IPS DF 6.9 (cell line): ENCODE measurements at regions not wholly inside any gene's neighbourhood (a gene's known extent, or its start where the extent isn't known, plus 50 kb on each side); places are given as distances from the start of the nearest gene placed in this dataset.
"Not testable (repeated sequence)": the region's sequence is repeated elsewhere in the genome, so short reads cannot be mapped to it uniquely, and the experiment has no call there.

Experiments used
- DNase-seq: peaks from one replicate; pipeline ENCODE4 v3.0.0-alpha.2; 2013; ENCODE audit warnings: low read depth, low spot score
- H3K27ac ChIP-seq: one replicate; pipeline ENCODE4 v1.5.1; 2013; ENCODE audit warnings: low read length, control low read depth
- H3K27me3 ChIP-seq: 2 replicates; pipeline ENCODE4 v1.6.1; 2013; ENCODE audit warnings: mild to moderate bottlenecking, low read length; ENCODE audit not compliant: control insufficient read depth, insufficient read depth
- H3K36me3 ChIP-seq: 2 replicates; pipeline ENCODE4 v1.6.1; 2013; ENCODE audit warnings: low read length; ENCODE audit not compliant: control insufficient read depth, insufficient read depth
- H3K4me1 ChIP-seq: 2 replicates; pipeline ENCODE4 v1.6.1; 2013; ENCODE audit warnings: low read length; ENCODE audit not compliant: control insufficient read depth, insufficient read depth
- H3K4me3 ChIP-seq: 2 replicates; pipeline ENCODE4 v1.5.1; 2013; ENCODE audit warnings: mild to moderate bottlenecking, low read length
- H3K9me3 ChIP-seq: 2 replicates; pipeline ENCODE4 v1.6.1; 2013; ENCODE audit warnings: low read length, inconsistent platforms; ENCODE audit not compliant: control insufficient read depth, insufficient read depth
- WGBS: extraction: QIAGEN DNeasy Blood & Tissue Kit; methylation state at CpG from one replicate; pipeline ENCODE4 v1.1.7; 2013; ENCODE audit warnings: mixed read lengths, missing lambda C conversion rate; ENCODE audit not compliant: insufficient read length, insufficient coverage; 5-methylcytosine and 5-hydroxymethylcytosine counted together

- H3K27me3 ChIP-seq = no peaks in the 10 kb centered on the region
- no CpG with 5 or more reads among the region's 3 CpGs for WGBS
- no peak overlapping the region for H3K4me3 ChIP-seq
- no peaks in the 10 kb centered on the region for H3K9me3 ChIP-seq
- H3K4me1 ChIP-seq = no peaks in the 10 kb centered on the region
- no peak for DNase-seq
- no peak overlapping the region for H3K27ac ChIP-seq
- H3K36me3 ChIP-seq = no peaks in the 10 kb centered on the region
Observed at GRCh38 chr10:45550903-45551786, 121.4 kb downstream of the ZFAND4 start.

GRCh38 chr10:45548068-45548467, 124.5 kb downstream of the ZFAND4 start:
- Histone ChIP-seq H3K36me3 (no peaks in the 10 kb centered on the region), H3K27ac (no peak overlapping the region), H3K9me3 (no peaks in the 10 kb centered on the region), H3K27me3 (no peaks in the 10 kb centered on the region), H3K4me1 (no peaks in the 10 kb centered on the region), H3K4me3 (no peak overlapping the region)
- DNase-seq = no peak
- WGBS = no CpG with 5 or more reads among the region's 5 CpGs

- DNase-seq = no peak
- Histone ChIP-seq H3K36me3 (no peaks in the 10 kb centered on the region), H3K9me3 (no peaks in the 10 kb centered on the region), H3K4me3 (no peak overlapping the region), H3K4me1 (no peaks in the 10 kb centered on the region), H3K27me3 (no peaks in the 10 kb centered on the region), H3K27ac (no peak overlapping the region)
- no CpG with 5 or more reads among the region's 2 CpGs for WGBS
Observed at GRCh38 chr10:45547207-45547606, 125.4 kb downstream of the ZFAND4 start.

GRCh38 chr10:45545150-45545549, 127.4 kb downstream of the ZFAND4 start:
- H3K27ac ChIP-seq = no peak overlapping the region
- no peak for DNase-seq
- no peaks in the 10 kb centered on the region for H3K4me1 ChIP-seq
- H3K9me3 ChIP-seq = no peaks in the 10 kb centered on the region
- no peaks in the 10 kb centered on the region for H3K36me3 ChIP-seq
- no peaks in the 10 kb centered on the region for H3K27me3 ChIP-seq
- WGBS = no CpG with 5 or more reads among the region's 1 CpG
- H3K4me3 ChIP-seq = no peak overlapping the region

GRCh38 chr10:45544191-45544590, 128.4 kb downstream of the ZFAND4 start:
- no CpG with 5 or more reads among the region's 1 CpG for WGBS
- Histone ChIP-seq H3K27me3 (no peaks in the 10 kb centered on the region), H3K9me3 (no peaks in the 10 kb centered on the region), H3K4me1 (no peaks in the 10 kb centered on the region), H3K4me3 (no peak overlapping the region), H3K36me3 (no peaks in the 10 kb centered on the region), H3K27ac (no peak overlapping the region)
- DNase-seq = no peak

- not testable (repeated sequence) for H3K9me3 ChIP-seq, H3K27ac ChIP-seq, H3K36me3 ChIP-seq, H3K27me3 ChIP-seq, H3K4me1 ChIP-seq, DNase-seq, H3K4me3 ChIP-seq
- WGBS = no CpG with 5 or more reads among the region's 5 CpGs
Observed at GRCh38 chr10:45541032-45541431, 131.5 kb downstream of the ZFAND4 start.

GRCh38 chr10:45540589-45540988, 132.0 kb downstream of the ZFAND4 start:
- not testable (repeated sequence) for DNase-seq, H3K27ac ChIP-seq, H3K36me3 ChIP-seq, H3K4me1 ChIP-seq, H3K9me3 ChIP-seq, H3K4me3 ChIP-seq, H3K27me3 ChIP-seq
- no CpG with 5 or more reads among the region's 2 CpGs for WGBS

- H3K27me3 ChIP-seq, H3K27ac ChIP-seq, H3K4me3 ChIP-seq, H3K36me3 ChIP-seq, DNase-seq, H3K4me1 ChIP-seq, H3K9me3 ChIP-seq: not testable (repeated sequence)
- WGBS = no CpG with 5 or more reads among the region's 1 CpG
Observed at GRCh38 chr10:45539569-45539968, 133.0 kb downstream of the ZFAND4 start.

- no peaks in the 10 kb centered on the region for H3K9me3 ChIP-seq
- no peaks in the 10 kb centered on the region for H3K4me1 ChIP-seq
- DNase-seq = no peak
- no peak overlapping the region for H3K4me3 ChIP-seq
- no CpG with 5 or more reads among the region's 2 CpGs for WGBS
- no peaks in the 10 kb centered on the region for H3K27me3 ChIP-seq
- no peak overlapping the region for H3K27ac ChIP-seq
- H3K36me3 ChIP-seq = no peaks in the 10 kb centered on the region
Observed at GRCh38 chr10:45534572-45534971, 138.0 kb downstream of the ZFAND4 start.

GRCh38 chr10:45532480-45532879, 140.1 kb downstream of the ZFAND4 start:
- Histone ChIP-seq H3K9me3 (no peaks in the 10 kb centered on the region), H3K27me3 (no peaks in the 10 kb centered on the region), H3K4me3 (no peak overlapping the region), H3K36me3 (no peaks in the 10 kb centered on the region), H3K4me1 (no peaks in the 10 kb centered on the region), H3K27ac (no peak overlapping the region)
- DNase-seq = no peak
- no CpG with 5 or more reads among the region's 1 CpG for WGBS

- Histone ChIP-seq H3K4me1 (no peaks in the 10 kb centered on the region), H3K4me3 (no peak overlapping the region), H3K9me3 (no peaks in the 10 kb centered on the region), H3K36me3 (no peaks in the 10 kb centered on the region), H3K27me3 (no peaks in the 10 kb centered on the region), H3K27ac (no peak overlapping the region)
- WGBS = no CpG with 5 or more reads among the region's 3 CpGs
- DNase-seq = no peak
Observed at GRCh38 chr10:45526309-45526905, 146.2 kb downstream of the ZFAND4 start.
